KOPT-K1 (cell line): ENCODE measurements at regions not wholly inside any gene's neighbourhood (a gene's known extent, or its start where the extent isn't known, plus 50 kb on each side); places are given as distances from the start of the nearest gene placed in this dataset.

ENCODE experiments used
- H3K27ac ChIP-seq: fragments of 200-600 bp; sonication (generic); 2 replicates; pipeline ENCODE4 v1.5.1; 2016; ENCODE audit warnings: antibody characterized with exemption, mild to moderate bottlenecking, low read depth, low read length; ENCODE audit not compliant: poor library complexity, severe bottlenecking
- H3K36me3 ChIP-seq: fragments of 200-600 bp; sonication (generic); 2 replicates; pipeline ENCODE4 v1.5.1; 2017; ENCODE audit warnings: antibody characterized with exemption, mild to moderate bottlenecking, low read length, moderate library complexity; ENCODE audit not compliant: insufficient read depth
- H3K9me3 ChIP-seq: fragments of 200-600 bp; sonication (generic); 2 replicates; pipeline ENCODE4 v1.5.1; 2017; ENCODE audit warnings: antibody characterized with exemption, low read length, mild to moderate bottlenecking; ENCODE audit not compliant: insufficient read depth, poor library complexity, severe bottlenecking

DNA sequence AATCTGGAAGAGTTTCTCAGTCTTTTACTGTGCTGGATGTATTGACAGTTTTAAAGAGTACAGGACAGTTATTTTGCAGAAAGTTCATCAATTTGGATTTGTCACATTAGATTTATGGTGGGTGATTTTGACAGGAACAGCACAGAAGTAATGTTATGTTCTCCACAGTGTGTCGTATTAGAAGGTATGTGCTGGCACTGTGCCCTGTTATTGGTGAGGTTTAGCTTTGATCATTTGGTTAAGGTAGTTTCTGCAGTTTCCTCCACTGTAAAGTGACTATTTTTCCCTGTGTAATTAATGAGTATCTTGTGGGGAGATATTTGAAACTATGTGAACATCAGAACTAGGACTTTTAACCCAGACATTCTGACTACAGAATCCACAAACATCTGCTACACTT lies 308.5 kb upstream of the TBX3 start:
- no peak overlapping the region for H3K27ac ChIP-seq
- no peaks in the 10 kb centered on the region for H3K36me3 ChIP-seq
- peaks cover 5% of the 10 kb centered on the region for H3K9me3 ChIP-seq

DNA sequence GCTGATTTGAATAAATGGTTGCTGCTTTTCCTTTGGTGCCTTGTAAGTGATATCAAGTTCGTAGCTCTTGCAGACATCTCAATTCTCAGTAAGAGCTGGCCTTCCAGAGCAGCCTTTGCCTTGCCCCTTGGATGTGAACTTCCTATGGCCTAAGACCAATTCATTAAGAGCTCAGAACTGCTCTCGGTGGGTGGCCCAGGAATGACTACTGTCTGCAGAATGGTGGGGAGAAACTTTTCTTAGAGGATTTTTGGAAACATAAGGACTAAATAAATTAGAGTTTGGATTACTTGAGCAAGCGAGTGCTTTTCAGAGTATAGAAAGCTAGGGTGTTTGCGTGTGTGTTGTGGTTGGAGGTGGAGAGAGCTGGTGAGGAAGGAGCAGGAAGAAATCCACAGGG lies 306.4 kb upstream of the TBX3 start:
- no peak overlapping the region for H3K27ac ChIP-seq
- no peaks in the 10 kb centered on the region for H3K9me3 ChIP-seq
- no peaks in the 10 kb centered on the region for H3K36me3 ChIP-seq

DNA sequence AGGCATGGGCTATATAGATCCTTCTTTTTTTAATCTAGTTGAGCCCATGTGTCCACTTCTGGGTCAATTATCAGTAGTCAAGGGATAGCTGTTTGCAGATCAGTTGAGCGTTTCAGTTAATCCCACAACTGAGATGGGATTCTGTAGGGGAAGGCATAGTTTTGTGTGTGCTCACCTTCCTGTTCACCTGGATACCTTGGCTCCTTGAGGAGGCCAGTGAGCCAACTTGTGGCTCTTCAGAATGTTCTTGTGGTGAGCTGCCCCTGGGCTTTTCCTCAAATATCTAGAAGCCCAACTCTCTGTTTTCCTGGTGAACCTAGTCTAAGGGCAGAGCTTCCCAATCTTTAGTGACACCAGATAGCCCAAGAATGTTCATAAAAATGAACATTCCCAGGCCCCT lies 302.9 kb upstream of the TBX3 start:
- H3K27ac ChIP-seq = no peak overlapping the region
- no peaks in the 10 kb centered on the region for H3K36me3 ChIP-seq

DNA sequence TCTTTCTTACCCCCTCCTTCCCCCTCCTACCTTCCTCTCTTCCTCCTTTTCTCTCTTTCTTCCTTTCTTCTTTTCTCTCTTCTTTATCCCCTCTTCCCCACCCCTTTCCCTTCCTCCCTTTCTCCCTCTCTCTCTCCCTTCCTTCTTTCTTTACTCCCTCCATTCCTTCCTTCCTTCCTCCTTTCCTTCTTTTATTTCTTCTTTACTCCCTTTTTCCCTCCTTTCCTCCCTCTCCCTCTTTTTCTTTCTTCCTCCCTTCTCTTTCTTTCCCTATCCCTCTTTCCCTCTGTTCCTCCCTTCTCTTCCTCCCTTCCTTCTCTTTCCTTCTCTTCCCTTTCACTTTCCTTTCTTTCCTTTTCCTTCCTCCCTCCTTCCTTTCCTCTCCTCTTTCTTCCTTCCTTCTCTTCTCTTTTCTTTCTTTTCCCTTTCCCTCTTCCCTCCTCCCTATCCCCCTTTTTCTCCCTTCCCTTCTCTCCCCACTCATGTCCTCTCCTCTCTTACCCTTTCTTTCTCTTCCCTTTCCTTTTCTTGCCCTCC lies 302.3 kb upstream of the TBX3 start:
- Histone ChIP-seq H3K9me3 (no peaks in the 10 kb centered on the region), H3K36me3 (no peaks in the 10 kb centered on the region), H3K27ac (no peak overlapping the region)

More for the DNA sequence above, 302.9 kb upstream of the TBX3 start:
- H3K9me3 ChIP-seq = no peaks in the 10 kb centered on the region

DNA sequence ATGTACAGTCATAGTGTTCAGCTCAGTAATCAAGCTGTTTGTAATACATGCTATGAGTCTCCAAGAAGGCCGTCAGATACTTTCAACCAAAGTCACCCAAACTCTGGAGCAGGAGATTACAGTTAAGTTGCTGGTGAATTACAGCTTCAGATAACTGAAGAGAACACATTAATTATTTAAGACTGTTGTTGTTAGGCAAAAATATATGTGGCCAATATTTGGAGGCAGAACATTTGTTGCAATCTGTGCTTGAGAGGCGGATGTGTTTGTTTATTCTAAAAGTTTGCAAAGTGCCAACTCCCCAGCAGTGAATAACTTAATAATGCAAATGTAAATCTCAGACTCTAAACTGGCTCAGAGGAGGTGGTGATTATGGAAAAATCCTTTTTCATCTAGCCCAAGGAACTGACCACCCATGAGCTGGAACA lies 300.7 kb upstream of the TBX3 start:
- H3K27ac ChIP-seq = no peak overlapping the region
- H3K9me3 ChIP-seq = no peaks in the 10 kb centered on the region
- H3K36me3 ChIP-seq = no peaks in the 10 kb centered on the region

DNA sequence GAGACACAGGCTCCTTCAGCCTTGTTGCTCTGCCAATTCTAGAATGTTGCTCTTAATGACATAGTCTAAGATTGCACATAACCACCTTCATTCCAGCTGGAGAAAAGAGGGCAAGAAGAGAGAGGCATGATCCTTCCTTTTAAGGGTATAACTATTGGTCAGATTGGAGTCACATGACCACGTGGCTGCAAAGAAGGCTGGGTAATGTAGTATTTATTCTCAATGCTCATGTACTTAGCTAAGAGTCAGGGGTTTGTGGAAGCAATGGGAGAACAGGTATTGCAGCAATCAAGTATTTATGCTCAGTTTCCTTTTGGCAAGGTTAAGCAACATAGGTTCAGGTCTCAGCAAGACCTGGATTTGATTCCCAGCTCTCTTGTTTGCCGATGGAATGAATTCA lies 298.8 kb upstream of the TBX3 start:
- H3K27ac ChIP-seq = no peak overlapping the region
- no peaks in the 10 kb centered on the region for H3K36me3 ChIP-seq
- H3K9me3 ChIP-seq = no peaks in the 10 kb centered on the region

DNA sequence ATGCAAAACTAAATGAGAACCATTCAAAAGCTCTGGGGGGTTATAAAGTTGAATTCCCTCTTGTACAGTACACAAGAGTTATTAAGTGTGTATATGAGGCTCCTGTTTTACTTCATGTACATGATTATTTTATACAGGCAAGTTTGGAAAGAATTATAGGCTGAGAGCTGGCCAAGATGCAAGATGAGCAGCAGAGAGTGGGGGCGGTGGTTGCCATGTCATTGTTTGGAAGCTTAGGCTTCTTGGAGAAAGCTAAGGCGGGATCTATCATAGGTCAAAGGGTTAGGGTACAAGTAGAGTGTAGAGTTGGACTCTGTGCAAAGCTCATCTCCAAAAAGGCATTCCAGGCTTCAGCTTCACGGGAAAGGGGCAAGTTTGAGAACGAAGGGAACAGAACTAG lies 297.1 kb upstream of the TBX3 start:
- H3K36me3 ChIP-seq = no peaks in the 10 kb centered on the region
- H3K9me3 ChIP-seq = no peaks in the 10 kb centered on the region
- no peak overlapping the region for H3K27ac ChIP-seq

DNA sequence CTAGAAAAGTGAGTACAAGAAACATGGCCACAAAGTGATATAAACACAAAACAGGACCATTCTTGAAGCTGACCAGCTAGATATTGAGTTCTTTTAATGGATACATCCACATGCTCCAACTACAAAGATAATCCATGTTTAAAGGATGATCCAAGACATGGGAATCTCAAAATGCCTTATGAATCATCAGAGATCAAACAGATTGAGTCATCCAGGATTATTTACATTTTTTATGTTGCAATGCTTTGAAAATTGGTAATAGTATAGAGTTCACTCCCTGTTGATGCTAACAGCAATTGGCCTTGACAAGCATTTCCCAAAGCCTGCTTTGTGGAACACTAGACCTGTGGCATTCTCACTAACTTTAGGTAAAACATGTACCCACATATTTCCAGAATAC lies 293.0 kb upstream of the TBX3 start:
- Histone ChIP-seq H3K27ac (no peak overlapping the region), H3K9me3 (no peaks in the 10 kb centered on the region), H3K36me3 (no peaks in the 10 kb centered on the region)

DNA sequence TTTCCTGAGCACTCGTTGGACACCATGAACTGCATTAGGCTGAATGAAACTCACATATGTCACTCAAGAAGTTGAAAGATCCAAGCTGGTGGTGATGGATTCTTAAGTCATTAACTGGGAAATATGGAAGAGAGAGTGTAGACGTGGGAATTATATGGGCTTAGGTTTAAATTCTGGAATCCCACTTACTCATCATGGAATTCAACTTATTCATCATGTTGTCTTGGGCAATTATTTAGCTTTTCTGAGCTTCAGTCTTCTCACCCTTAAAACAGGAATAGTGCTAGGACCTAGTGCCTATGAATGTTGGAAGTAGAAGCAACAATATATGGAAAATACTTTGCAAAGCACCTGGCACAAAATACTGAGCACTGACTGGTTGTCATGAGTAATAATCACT lies 292.4 kb upstream of the TBX3 start:
- Histone ChIP-seq H3K27ac (no peak overlapping the region), H3K36me3 (no peaks in the 10 kb centered on the region), H3K9me3 (no peaks in the 10 kb centered on the region)

DNA sequence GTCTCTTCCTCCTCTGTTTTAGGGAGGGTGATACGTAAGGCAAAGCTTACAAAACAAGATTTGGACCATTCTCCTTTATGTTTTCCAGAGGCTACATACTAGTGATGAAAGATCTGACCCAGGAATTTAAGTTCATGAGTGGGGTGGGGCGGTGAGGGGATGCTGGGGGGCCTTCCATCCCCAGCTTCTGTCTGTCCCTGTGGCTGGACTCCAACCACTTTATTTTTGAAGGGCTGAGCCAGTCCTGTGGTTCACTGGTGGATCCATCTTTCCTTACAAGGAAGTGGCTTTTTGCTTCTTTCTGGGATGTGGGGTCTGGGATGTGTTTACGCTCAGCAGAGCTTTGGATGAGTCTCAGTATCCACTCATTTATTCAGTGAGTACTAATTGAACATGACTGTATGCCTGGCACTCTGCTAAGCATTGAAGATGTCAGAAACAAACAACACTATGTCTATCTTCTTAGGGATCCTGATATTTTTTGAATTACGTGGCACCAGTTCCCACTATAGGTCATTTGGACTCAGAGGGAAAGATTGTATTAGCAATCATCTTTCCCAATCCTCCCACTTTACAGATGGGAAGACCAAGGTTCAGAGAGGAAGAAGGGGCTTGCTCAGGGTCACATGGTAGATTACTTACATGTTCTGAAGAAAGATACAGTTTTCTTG lies 291.8 kb upstream of the TBX3 start:
- H3K36me3 ChIP-seq = no peaks in the 10 kb centered on the region
- H3K27ac ChIP-seq = no peak overlapping the region
- H3K9me3 ChIP-seq = no peaks in the 10 kb centered on the region

DNA sequence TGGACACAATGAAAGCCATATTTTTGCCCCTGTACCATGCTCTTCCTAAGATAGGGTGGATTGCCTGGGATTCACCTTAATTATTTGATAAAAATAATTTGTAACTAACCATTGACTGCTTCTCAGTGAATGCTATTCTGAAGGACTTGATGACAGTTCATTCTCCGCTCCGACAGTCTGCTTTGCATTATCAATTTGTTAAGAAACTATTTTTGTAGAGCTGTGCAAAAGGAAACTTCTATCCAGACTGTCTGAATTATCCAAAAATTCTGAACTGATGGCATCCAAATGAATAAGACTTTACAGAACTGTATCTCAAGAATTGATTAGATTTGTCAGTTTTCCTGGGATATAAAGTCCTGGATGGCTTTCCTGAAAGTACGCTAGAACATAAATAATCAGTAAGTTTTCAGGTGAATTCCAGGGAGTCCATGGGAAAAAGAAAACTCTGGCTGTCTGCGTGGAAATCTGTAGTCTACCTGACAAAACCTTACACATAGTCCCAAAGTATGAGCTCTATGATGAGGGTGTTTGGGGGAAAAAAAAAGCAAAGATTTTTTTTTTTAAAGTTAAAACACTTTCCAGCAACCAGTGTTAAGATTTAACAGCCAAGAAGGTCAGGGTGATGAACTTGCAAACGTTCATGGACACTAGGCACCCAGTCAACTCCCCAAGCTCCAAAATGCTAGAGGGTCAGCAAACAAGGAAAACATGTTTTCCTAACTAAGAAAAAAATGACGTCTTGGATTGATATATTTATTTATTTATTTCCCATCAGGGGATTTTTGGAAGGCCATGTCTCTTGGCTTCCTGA lies 291.1 kb upstream of the TBX3 start:
- H3K9me3 ChIP-seq = no peaks in the 10 kb centered on the region
- H3K36me3 ChIP-seq = no peaks in the 10 kb centered on the region
- no peak overlapping the region for H3K27ac ChIP-seq

DNA sequence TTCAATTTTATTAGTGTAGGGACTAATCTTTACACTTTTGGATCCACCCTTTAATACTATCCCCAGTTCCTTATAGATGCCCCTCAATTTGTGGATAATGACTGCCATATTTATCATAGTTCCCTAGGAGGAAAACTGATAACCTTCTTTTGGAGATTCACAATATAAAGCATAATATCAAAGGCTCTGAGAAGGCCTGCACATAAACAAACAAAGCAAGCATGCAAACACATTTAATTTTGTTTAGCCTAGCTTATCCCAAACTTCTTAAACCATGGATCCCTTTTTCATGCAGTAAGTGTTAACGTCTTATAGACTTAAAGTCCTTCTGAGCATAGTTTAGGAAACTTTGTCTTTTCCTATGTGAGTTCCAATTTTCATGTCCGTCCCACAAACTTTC lies 290.4 kb upstream of the TBX3 start:
- Histone ChIP-seq H3K9me3 (no peaks in the 10 kb centered on the region), H3K27ac (no peak overlapping the region), H3K36me3 (no peaks in the 10 kb centered on the region)

DNA sequence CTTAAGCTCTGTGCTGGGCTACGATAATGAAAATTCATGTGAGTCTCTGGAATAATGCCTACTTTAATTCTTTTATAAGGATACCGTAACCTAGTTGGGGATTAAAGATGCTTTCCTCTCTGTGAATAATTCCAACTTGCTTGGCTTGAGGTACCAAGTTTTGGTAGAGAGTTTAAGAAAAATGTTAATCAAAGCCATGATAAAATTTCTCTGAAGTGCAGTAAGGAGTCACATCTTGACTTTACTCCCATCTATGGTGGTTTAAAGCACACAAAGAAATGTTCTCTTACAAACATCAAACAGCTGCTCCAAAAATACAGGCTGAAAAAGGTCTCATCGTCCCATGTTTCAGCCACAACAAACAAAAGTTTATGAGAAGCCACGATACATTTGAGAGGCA lies 284.8 kb upstream of the TBX3 start:
- Histone ChIP-seq H3K9me3 (no peaks in the 10 kb centered on the region), H3K27ac (no peak overlapping the region), H3K36me3 (no peaks in the 10 kb centered on the region)

DNA sequence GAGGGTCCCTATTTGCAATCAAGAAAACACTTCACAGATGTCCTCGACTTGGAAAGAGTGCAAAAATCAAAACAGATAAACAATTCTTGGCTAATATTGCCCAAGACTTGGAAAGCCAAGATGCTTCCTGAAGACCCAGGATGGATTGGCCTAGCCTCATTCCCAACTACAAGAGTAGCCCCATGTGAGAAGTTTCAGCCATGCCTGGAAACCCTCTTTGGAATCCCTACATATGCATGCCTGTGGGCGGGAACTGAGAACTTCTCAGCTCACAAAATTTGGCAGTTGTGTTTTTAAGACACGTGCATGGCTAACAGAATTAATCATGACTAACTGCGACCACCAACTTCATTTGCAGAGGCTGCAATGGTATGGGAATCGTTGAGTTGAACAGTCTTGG lies 283.2 kb upstream of the TBX3 start:
- no peaks in the 10 kb centered on the region for H3K9me3 ChIP-seq
- no peak overlapping the region for H3K27ac ChIP-seq
- H3K36me3 ChIP-seq = no peaks in the 10 kb centered on the region

DNA sequence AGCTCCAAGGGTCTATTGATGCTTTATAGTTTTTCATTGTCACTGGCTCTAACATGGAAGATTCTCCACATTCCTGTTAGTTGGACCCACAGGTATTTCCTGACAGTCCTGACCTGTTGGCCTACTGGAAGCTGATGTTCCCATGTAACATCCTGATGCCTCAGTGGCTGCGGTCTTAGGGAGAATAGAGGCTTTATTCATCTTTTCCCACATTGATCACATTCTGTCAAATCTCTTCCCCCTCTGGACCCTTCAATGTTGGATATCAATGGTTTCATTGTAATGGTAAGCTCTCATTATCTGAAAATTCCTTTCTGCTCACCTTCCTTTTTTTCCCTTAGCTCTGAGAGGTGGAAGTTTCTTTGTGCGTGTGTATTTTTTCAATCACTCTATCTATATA lies 280.9 kb upstream of the TBX3 start:
- no peak overlapping the region for H3K27ac ChIP-seq
- H3K9me3 ChIP-seq = no peaks in the 10 kb centered on the region
- no peaks in the 10 kb centered on the region for H3K36me3 ChIP-seq

DNA sequence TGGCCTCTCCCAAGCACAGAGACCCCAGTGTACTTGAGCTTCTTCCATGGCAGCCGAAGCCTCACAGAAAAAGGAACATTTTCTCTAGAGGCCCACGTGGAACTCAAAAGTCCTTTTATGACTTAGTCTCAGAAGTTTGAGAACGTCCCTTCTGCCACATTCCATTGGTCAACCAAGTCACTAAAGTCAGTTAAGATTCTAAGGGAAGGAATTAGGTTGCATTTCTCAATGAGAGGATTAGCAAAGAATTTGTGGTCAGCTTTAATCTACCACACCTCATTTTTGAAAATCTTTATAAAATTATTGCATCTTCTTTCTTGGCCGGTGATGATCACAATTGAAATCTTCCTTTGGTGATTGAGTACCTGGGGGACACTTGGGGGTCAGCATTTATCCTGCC lies 279.9 kb upstream of the TBX3 start:
- H3K27ac ChIP-seq = no peak overlapping the region
- no peaks in the 10 kb centered on the region for H3K36me3 ChIP-seq
- no peaks in the 10 kb centered on the region for H3K9me3 ChIP-seq
